ACC112 (cell line): ENCODE measurements at regions not wholly inside any gene's neighbourhood (a gene's known extent, or its start where the extent isn't known, plus 50 kb on each side); places are given as distances from the start of the nearest gene placed in this dataset.

ENCODE experiments used
- H2AFZ ChIP-seq: fragments of 200-600 bp; sonication (generic); one replicate; pipeline ENCODE4 v1.6.0; 2017; ENCODE audit warnings: antibody characterized with exemption, low read length; ENCODE audit not compliant: unreplicated experiment
- H3K27ac ChIP-seq: fragments of 200-600 bp; sonication (generic); 2 replicates; pipeline ENCODE4 v1.5.1; 2014; ENCODE audit warnings: low read depth, mild to moderate bottlenecking, antibody characterized with exemption, low read length, moderate library complexity
- H3K27me3 ChIP-seq: fragments of 200-600 bp; sonication (generic); 2 replicates; pipeline ENCODE4 v1.6.1; 2014; ENCODE audit warnings: mild to moderate bottlenecking, antibody characterized with exemption, low read length, moderate library complexity, mixed read lengths; ENCODE audit not compliant: insufficient read depth
- H3K36me3 ChIP-seq: fragments of 200-600 bp; sonication (generic); 2 replicates; pipeline ENCODE4 v1.6.1; 2016; ENCODE audit warnings: mild to moderate bottlenecking, antibody characterized with exemption, low read length, moderate library complexity, mixed read lengths; ENCODE audit not compliant: insufficient read depth
- H3K4me1 ChIP-seq: fragments of 200-600 bp; sonication (generic); one replicate; pipeline ENCODE4 v1.6.1; 2016; ENCODE audit warnings: low read length, mixed read lengths; ENCODE audit not compliant: insufficient read depth, unreplicated experiment, control insufficient read depth
- H3K4me3 ChIP-seq: fragments of 200-600 bp; sonication (generic); 2 replicates; pipeline ENCODE4 v1.5.1; 2014; ENCODE audit warnings: mild to moderate bottlenecking, low read depth, low read length
- H3K79me2 ChIP-seq: fragments of 200-600 bp; sonication (generic); one replicate; pipeline ENCODE4 v1.6.0; 2016; ENCODE audit warnings: low read length; ENCODE audit not compliant: control insufficient read depth, unreplicated experiment, insufficient read depth

DNA sequence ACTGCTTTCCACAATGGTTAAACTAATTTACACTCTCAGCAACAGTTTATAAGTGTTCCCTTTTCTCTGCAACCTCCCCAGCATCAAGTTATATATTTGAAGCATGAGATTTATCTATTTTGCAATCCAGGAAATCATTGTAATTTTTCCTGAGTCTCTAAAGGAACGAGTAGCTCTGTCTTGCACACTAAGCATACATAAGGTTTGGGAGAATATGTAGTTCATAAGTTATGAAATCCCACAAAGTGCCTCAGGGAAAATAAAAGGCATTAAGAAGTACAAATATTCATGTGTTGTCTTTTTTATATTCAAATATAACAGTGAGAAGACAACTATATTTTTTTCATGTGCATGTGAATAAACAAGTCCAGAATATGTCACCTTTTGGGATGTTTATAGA lies 377.1 kb upstream of the RORB start:
- Histone ChIP-seq H3K4me1 (no peaks in the 10 kb centered on the region), H3K4me3 (no peak overlapping the region), H3K27me3 (0 out of 2 replicates have a peak, but pooled peaks cover 4% of the 10 kb centered on the region), H3K27ac (no peak overlapping the region), H3K79me2 (no peaks in the 10 kb centered on the region), H3K36me3 (no peaks in the 10 kb centered on the region), H2AFZ (no peak overlapping the region)

DNA sequence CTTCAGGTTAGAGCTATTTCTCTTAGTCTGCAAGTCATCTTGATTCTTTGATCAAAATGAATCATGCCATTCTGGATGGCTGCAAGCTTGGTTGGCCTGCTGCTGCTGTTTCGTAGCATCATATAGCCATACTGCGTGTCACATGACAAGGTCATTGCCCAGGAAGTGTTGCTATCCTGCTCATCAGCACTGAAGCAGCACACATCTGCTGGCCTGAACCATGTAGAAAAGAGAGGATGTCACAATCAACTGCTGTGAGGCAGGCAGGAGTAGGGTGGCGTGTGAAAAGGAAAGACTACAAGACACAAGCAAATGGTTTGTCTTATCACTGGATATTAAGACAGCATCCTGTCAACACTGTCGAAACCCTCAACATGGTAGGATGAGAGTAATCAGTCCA lies 376.7 kb upstream of the RORB start:
- no peak overlapping the region for H3K4me3 ChIP-seq
- H3K27me3 ChIP-seq: peaks cover 8% of the 10 kb centered on the region; the same call in 1 of the 2 replicates
- H2AFZ ChIP-seq: no peak overlapping the region
- no peaks in the 10 kb centered on the region for H3K4me1 ChIP-seq
- no peaks in the 10 kb centered on the region for H3K79me2 ChIP-seq
- H3K36me3 ChIP-seq: no peaks in the 10 kb centered on the region
- no peak overlapping the region for H3K27ac ChIP-seq

DNA sequence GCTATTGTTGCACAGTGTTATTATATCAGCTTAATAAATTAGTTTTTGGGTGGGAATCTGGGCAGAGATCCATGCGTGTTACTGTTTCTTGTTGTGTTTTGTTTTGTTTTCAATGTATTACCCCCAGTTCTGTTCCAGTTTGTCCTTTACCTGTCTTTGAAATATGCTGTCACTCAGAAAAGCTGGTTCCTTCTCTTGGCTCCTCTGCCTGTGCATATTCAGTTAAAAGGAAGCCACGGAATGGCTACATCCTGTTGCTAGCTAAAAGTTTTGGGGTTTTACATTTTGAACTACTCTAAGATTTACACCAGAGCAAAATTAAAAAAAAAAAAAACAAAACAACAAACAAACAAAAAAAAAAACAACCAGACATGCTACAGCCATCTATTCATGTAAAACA lies 374.9 kb upstream of the RORB start:
- Histone ChIP-seq H3K4me3 (no peak overlapping the region), H3K4me1 (no peaks in the 10 kb centered on the region), H3K27me3 (peaks cover 7% of the 10 kb centered on the region; the same call in 1 of the 2 replicates), H3K79me2 (no peaks in the 10 kb centered on the region), H3K36me3 (no peaks in the 10 kb centered on the region), H3K27ac (no peak overlapping the region), H2AFZ (no peak overlapping the region)

DNA sequence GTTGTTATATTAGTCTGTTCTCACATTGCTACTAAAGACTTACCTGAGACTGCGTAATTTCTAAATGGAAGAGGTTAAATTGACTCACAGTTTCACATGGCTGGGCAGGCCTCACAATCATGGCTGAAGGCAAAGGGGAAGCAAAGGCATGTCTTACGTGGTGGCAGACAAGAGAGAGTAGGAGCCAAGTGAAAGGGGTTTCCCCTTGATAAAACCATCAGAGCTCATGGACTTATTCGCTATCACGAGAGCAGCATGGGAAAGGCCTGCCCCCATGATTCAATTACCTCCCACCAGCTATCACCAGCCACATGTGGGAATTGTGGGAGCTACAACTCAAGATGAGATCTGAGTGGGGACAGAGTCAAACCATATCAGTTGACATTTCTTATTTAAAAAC lies 374.5 kb upstream of the RORB start:
- no peak overlapping the region for H3K27ac ChIP-seq
- H2AFZ ChIP-seq: no peak overlapping the region
- no peaks in the 10 kb centered on the region for H3K4me1 ChIP-seq
- no peaks in the 10 kb centered on the region for H3K36me3 ChIP-seq
- no peak overlapping the region for H3K4me3 ChIP-seq
- peaks cover 7% of the 10 kb centered on the region; the same call in 1 of the 2 replicates for H3K27me3 ChIP-seq
- no peaks in the 10 kb centered on the region for H3K79me2 ChIP-seq

DNA sequence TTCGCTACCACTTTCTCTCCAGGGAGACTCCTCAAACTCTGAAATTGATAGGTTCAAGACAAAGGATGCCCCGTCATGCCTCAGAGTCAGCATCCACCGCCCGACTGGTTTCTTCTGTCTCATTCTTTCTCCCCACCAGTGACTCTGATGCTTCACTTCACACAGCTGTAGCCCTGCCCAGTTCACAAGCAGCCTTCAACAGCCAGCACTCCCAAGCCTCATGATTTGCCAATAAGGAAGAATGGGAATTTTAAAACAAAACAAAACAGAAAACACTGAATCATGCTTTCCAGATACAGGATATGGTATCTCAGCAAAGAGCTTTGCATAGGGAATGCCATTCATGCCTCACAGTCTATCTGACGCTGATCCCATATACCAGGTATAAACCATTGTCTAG lies 371.2 kb upstream of the RORB start:
- Histone ChIP-seq H3K4me1 (no peaks in the 10 kb centered on the region), H3K27me3 (peaks cover 7% of the 10 kb centered on the region; the same call in 1 of the 2 replicates), H2AFZ (no peak overlapping the region), H3K27ac (no peak overlapping the region), H3K79me2 (no peaks in the 10 kb centered on the region), H3K36me3 (no peaks in the 10 kb centered on the region), H3K4me3 (no peak overlapping the region)

DNA sequence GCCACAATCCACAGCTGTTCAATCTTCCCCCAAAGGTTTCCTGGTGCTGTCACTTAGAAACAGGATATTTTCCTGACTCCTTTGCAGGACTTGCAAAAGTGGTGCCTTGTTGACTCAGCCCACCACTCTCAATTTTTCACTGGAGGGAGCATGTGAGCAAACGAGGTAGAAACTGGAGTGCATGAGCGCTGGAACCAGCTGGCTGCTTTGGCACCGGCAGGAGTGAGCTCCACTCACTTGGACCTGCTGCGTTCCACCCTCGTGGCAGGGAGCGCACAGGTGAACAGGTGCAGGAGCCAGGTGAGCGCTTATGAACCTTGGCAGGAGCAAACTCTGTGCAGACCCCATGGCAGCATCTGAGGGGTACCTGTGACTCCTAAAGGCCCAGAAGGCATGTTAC lies 364.1 kb upstream of the RORB start:
- H3K27ac ChIP-seq: no peak overlapping the region
- H3K79me2 ChIP-seq: no peaks in the 10 kb centered on the region

DNA sequence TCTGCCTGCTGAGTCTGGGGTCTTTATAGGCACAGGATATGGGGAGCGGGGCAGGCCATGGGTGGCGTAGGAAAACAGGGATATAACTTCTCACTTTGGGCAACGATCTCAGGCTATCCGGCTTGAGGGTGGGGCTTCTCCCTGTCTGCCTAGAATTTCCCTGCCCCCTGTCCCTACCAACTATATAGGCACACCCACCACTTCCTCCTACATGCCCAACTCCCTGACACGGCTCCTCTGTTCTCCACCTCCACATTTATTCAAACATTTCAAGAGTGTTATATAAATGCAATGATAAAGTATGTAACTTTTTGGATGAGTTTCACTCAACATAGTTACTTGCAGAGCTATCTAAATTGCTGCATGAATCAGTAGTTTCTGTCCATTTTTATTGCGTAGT lies 363.2 kb upstream of the RORB start:
- H3K4me1 ChIP-seq: no peaks in the 10 kb centered on the region
- no peaks in the 10 kb centered on the region for H3K36me3 ChIP-seq
- no peak overlapping the region for H2AFZ ChIP-seq
- no peak overlapping the region for H3K4me3 ChIP-seq
- H3K79me2 ChIP-seq: no peaks in the 10 kb centered on the region
- H3K27me3 ChIP-seq: no peaks in the 10 kb centered on the region
- H3K27ac ChIP-seq: no peak overlapping the region

More for the DNA sequence above, 364.1 kb upstream of the RORB start:
- Histone ChIP-seq H3K36me3 (no peaks in the 10 kb centered on the region), H3K4me1 (no peaks in the 10 kb centered on the region), H3K27me3 (no peaks in the 10 kb centered on the region), H3K4me3 (no peak overlapping the region), H2AFZ (no peak overlapping the region)

DNA sequence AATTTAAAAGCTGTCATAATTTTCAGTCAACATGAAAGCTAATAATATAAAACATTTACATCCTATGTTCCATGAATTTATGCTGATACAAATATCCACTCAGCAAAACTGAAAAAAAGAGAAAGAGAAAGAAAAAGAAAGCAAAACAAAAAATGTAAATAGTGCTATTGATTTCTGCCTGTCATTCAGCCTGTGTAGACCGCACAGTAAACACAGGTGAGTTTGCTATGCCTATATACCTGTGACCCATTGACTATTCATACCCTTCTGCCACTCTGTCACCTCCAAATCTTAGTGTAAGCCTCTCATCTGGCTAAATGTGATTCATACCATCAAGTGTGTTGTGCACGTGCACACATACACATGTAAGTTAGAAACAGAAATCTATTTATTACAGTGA lies 359.0 kb upstream of the RORB start:
- Histone ChIP-seq H3K36me3 (no peaks in the 10 kb centered on the region), H3K27ac (no peak overlapping the region), H2AFZ (no peak overlapping the region), H3K4me3 (no peak overlapping the region), H3K4me1 (no peaks in the 10 kb centered on the region), H3K27me3 (peaks cover 4% of the 10 kb centered on the region; the same call in 1 of the 2 replicates), H3K79me2 (no peaks in the 10 kb centered on the region)

DNA sequence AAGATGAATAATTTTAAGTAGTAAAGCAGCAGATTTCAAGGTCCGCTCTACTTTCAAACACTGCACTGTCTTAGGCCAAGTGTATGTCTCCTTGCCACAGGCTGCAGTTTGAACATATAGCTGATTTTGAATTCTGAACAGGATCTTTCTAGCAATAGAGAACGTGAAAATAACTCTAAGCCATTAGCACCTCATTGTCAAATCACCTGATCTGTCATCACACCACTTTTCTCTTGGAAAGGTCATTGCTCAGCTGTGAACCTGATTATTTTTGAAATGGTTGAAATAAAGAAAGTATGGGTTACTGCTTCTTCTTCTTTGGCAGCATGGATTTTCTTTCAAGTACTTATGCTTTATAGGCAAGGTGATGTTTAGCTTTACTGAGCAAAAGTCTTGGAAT lies 357.0 kb upstream of the RORB start:
- H2AFZ ChIP-seq: no peak overlapping the region
- no peak overlapping the region for H3K27ac ChIP-seq
- H3K27me3 ChIP-seq: peaks cover 4% of the 10 kb centered on the region; the same call in 1 of the 2 replicates
- H3K4me3 ChIP-seq: no peak overlapping the region
- H3K4me1 ChIP-seq: no peaks in the 10 kb centered on the region
- no peaks in the 10 kb centered on the region for H3K36me3 ChIP-seq
- no peaks in the 10 kb centered on the region for H3K79me2 ChIP-seq

DNA sequence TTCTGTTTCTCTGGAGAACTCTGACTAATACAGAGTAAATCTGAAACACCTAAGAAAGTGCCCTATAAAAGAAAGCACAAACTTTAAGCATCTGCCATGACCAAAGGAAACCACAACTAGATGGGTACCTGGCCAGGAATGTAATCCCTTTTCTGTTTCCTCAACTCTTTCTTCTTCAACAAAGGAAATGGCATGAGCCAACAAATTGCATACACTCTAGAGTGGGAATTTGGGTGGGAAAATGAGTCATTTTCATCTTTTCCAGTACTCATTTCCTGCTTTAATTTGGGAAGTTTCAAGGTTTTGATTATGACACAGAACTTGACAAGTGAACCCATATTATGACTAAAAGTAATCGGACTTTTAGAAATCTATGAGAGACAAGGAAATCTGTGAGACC lies 349.2 kb upstream of the RORB start:
- Histone ChIP-seq H3K79me2 (no peaks in the 10 kb centered on the region), H3K4me1 (no peaks in the 10 kb centered on the region), H3K4me3 (no peak overlapping the region), H2AFZ (no peak overlapping the region), H3K36me3 (no peaks in the 10 kb centered on the region), H3K27me3 (no peaks in the 10 kb centered on the region), H3K27ac (no peak overlapping the region)

DNA sequence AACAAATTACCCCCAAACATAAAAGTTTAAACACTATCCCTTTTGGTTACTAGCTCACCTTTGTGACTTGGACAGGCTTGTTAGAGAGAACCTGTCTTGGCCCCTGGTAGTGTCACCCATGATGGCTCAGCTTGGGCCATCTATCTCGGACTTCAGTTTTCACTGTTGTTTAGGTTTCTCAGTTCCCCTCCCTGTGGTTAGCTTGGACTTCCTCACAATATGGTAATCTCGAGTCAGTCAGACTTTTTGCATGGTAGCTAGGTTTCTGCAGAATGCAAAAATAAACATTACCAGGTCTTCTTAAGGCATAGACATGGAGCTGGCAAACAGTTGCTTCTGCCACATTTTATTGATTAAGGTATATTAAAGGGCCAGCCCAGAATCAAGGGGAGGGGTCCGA lies 324.3 kb upstream of the RORB start:
- Histone ChIP-seq H2AFZ (no peak overlapping the region), H3K79me2 (no peaks in the 10 kb centered on the region), H3K4me3 (no peak overlapping the region), H3K36me3 (no peaks in the 10 kb centered on the region), H3K27ac (no peak overlapping the region), H3K4me1 (no peaks in the 10 kb centered on the region), H3K27me3 (no peaks in the 10 kb centered on the region)
